NCI-H2081 (cell line): ENCODE measurements at regions not wholly inside any gene's neighbourhood (a gene's known extent, or its start where the extent isn't known, plus 50 kb on each side); places are given as distances from the start of the nearest gene placed in this dataset.
"Not testable (repeated sequence)": the region's sequence is repeated elsewhere in the genome, so short reads cannot be mapped to it uniquely, and the experiment has no call there.

ENCODE experiments used
- DNase-seq, 2 experiments: peaks; one replicate each; lab custom pipeline; 2025; lab: John Stamatoyannopoulos, UW

DNA sequence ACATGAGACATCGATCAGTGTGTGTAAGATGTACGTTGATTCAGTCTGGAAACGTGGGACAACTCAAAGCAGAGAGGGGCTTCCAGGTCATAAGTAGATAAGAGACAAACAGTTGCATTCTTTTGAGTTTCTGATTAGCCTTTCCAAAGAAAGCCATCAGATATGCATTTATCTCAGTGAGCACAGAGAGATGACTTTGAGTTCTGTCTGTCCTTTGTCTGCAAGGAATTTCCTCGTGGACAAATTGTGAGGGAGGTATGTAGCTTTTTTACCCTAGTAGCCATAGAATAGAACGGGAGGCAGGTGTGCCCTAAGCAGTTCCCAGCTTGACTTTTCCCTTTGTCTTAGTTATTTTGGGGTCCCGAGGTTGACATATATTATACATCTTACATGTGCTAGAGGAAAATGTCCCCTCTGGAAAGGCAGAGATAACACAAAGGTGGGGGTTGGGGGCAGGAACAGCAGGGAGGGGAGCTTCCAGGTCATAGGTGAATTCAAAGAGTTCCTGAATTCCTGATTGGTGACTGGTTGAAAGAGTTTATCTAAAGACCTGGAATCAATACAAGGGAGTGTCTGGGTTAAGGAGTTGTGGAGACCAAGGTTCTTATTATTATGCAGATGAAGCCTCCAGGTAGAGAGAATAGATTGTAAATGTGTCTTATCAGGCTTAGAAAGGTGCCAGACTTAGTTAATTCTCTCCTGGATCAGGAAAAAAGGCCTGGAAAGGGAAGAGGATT, 237.0 kb downstream of the NFATC2 start:
- DNase-seq: no peak

DNA sequence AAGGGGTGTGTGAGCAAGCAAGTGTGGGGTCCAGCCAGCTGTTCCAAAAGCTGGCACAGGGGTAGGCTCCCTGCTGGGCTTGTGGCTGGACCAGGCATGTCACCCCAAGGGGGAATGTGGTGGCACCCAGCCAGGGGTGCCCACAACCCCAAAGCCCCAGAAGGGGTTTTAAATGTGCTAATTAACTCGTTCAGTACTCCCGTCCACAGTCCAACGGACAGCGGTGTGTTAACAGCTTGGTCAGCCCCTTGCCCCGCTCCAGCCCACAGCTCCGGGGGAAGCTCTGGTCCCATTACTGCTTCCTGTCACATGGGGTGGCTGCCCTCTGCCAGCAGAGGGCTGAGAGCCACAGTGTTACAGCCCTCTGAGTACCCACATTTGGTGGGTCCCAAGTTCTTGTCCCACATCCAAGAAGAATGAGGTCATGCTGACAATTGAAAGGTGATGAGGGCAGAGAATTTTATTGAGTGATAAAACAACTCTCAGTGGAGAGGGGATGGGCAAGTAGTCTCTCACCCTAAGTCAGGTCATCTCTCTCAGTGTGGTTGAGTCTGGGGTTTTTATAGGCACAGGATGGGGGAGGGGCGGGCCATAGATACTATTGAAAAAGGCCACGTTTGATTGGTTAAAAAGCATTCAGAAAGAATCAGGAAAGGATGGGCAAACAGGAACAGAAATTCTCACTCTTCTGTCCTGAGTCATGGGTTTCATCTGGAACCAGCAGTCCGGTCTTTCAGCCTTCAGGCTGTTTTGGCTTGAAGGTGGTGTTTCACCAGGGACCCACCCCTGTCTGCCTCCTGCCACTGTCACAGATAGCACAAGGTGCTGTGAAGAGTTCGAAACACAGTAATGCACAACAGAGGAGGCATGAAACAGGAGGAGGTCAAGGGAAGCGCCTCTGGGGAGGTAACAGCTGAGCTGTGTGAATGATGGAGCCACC, 238.5 kb downstream of the NFATC2 start:
- no peak for DNase-seq

DNA sequence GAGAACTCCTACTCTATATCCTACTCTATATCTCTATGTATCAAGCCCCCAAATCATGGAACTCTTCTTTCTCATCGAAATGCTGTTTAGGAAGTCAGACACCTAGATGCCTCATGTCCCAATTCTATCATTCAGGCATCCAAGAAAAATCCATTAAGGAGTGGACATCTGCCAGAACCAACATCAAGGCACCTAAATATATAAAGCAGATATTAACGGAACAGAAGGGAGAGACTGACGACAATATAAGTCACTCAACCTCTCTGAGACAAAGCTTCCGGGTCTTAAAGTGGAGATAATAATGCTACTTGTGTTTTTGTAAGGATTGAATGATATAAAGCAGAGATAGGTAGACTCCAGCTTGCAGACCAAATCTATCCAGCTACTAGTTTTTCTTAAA, 241.5 kb downstream of the NFATC2 start:
- DNase-seq: no peak

DNA sequence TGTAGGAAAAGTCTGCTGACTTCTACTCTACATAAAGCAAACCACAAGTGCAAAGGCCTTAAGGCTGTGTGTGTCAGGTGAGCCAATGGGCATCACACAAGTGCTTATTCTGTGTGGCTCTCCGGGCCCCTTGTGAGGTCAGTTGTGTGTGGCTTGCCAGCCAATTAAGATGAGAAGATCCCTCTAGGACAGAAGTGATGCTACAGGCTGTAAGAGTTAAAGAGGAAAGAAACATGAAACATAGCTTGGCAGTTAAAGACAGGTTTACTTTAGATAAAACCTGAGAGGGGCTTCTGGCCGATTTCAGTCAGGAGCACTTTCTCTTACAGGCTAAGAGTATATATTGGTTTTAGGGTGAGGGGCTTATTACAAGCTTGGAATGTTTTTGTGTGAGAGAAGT, 242.4 kb downstream of the NFATC2 start:
- no peak for DNase-seq

DNA sequence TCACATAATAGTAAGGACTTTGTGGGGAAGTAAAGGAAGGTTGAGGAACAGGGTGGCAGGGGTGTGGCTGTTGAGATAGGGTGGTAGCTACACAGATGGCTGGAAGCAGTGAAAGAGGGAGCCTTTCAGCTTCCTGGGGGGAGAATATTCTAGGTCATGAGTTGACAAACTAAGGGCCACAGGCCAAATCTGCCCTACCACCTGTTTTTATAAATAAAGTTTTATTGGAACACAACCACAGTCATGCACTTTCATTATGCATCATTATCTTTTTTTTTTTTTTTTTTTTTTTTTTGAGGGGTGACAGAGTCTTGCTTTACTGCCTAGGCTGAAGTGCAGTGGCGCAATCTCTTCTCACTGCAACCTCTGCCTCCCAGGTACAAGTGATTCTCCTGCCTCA, 243.1 kb downstream of the NFATC2 start:
- DNase-seq: no peak

DNA sequence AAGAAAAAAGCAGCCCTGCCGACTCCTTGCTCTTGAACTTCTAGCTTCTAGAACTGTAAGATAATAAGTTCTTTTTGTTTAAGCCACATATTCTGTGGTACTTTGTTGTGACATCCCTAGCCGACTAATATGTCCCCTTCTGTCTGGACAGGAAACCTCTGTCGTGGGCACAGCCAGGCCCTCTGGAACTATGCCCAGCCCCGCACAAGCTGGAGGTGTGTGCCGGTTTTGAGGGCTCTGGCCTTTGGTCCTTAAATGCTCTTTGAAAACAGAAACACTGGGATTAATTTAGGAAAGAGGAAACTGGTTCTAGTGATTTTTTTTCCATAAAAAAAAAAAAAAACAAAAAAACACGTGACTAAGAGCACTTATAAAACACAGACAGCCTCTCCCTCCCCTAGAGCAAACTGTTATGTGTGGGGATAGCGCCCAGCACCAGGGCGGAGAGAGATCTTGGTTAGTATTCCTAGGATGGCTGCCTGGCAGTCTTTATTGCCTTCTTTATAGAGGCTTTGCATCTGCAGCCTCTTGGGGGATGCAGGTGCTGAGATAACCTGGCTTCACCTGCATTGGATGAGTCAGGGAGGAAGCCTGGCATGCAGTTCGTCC, 244.3 kb downstream of the NFATC2 start:
- DNase-seq: no peak

DNA sequence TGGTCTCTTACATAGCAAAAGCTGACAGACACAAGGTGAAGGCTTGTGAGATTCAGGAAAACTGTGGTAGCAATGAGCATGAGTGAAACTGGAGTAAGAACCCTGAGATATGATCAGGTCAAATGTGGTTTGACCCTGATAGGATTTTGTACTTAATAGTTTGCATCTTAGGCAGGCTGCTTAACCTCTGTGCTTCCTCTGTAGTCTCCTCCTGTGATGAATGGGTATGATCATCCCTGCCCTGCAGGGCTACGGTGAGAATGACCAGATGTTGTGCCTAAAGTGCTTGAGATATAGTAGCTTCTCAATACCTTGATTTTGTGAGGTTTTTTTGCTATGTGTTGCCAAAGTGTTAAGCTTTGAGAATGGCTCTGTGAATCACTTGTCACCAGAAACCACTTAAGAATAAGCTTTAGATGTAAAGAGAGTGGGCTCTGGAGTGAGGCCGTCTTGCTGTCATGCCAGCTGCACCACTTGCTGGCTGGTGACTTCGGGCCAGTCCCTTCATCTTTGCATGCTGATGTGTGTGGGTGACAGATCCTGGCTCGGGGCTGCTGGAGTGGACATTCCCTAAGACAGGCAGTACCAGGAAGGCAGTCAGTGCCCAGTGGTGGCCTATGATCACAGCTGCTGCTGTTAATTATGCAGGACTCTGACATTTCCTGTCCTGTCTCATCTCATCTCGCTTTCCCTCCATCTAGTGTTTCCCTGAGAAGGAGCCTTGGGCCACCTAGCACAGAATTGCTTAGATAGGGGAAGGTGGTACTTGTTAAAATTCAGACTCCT, 254.7 kb downstream of the NFATC2 start:
- DNase-seq: no peak

DNA sequence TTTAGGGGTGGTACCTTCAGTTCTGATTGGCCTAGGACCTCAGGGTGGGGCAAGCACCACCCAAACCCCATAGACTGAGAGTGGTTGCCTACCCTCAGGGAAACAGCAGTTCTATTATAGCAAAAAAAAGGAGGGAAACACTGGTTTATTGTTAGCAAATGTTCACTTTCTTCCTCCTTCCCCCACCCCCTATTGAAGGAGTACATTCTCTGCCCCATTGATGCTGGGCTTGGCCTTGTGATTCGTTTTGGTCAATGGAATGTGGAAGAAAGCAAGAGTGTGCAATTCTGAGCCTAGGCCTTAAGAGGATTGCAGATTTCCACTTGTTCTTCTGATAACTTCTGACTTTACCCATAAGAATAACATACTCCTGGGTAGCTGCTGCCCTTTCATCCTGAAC, 255.8 kb downstream of the NFATC2 start:
- no peak for DNase-seq

DNA sequence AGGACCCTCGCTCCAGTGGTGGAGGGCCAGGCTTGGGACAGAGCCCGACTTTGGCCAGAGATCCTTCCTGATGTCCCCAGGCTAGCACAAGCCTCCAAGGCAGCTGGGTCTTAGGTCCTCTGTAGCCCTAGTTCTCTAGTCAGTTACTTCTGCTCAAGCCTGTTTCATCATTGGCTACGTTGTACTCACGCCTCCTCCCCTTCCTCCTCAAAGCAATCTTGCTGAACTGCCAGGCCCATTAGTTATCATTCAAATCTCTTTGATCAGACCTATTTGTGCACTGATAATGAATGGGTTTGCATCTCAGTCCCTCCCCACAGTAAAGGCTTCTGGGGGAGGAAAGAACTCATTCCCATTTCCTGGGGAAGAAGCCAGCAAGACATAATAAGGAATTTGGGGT, 256.8 kb downstream of the NFATC2 start:
- no peak for DNase-seq

DNA sequence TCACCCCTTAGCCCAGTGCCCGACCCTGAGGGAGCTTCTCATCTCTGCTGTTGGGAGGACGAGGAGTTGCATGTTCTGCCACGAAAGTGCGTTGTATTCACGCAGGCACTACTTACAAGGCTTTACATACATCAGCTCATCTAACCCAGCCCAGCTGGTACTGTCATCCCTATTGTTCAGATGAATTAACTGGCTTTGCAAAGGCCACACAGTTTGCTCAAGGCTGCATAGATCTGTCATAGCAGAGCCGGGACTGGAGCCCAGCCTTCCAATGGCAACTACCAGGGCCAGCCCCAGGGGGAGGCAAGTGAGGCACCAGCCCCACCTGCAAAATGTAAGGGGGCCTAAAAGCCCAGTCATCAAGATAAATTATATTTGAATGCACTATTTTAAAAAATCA, 257.6 kb downstream of the NFATC2 start:
- DNase-seq: no peak

DNA sequence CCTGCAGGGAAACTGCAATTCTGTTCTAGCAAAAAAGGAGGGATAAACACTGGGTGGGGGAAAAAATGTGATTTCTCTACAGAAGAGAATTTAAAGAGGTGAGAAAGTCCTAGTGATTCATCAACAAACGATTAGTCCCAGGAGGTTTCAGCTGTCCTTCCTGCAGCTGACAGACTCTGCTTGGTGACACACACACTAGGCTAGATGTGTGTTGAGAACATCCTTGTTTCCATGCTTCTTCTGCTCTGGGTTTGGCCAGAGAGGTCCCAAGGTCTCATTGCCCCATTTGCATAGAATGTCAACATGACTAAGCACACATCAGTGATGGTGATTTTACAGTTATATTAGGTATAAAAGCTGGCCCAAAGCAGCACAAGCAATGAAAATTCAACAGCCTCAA, 258.3 kb downstream of the NFATC2 start:
- no peak for DNase-seq

DNA sequence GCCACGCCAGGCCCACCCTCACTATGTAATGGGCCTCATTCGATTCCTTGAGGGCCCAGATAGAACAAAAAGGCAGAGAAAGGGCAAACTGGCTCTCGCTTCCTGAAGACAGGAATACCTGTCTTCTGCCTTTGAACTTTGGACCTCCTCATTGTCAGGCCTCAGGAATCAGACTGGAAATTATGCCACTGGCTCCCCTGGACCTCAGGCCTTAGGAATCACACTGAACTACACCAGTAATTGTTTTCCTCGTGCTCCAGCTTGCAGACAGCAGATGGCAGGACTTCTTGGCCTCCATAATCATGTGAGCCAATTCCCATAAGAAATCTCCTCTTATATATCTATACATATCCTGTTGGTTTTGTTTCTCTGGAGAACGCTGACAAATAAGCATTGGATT, 258.6 kb upstream of the KCNG1 start:
- DNase-seq: no peak

DNA sequence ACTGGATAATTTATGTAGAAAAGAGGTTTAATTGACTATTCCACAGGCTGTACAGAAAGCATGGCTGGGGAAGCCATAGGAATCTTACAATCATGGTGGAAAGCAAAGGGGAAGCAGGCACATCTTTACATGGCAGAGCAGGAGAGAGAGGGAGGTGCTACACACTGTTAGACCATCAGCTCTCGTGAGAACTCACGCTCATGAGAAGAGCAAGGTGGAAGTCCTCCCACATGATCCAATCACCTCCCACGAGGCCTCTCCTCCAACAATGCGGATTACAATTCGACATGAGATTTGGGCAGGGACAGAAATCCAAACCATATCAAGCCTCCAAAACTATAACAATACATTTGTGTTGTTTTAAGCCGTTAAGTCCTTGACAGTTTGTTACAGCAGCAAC, 257.1 kb upstream of the KCNG1 start:
- no peak for DNase-seq

DNA sequence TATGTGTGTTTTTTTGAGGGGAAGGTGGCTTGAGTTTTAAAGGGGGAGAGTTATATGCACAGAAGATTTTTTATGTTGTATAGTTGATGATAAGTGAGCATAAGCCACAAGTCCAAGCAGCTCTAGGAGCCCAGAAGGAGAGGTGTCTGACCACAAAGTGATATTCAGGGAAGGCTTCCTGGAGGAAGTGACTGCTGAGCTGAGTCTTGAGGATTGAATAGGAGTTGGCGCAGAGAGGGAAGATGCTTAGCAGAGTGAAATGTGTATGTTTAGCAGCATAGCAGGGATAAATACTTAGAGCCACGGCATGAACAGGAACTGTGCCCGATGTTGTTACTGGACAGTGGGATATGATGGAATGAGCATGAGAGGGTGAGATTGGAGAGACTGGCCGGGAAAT, 255.1 kb upstream of the KCNG1 start:
- no peak for DNase-seq

DNA sequence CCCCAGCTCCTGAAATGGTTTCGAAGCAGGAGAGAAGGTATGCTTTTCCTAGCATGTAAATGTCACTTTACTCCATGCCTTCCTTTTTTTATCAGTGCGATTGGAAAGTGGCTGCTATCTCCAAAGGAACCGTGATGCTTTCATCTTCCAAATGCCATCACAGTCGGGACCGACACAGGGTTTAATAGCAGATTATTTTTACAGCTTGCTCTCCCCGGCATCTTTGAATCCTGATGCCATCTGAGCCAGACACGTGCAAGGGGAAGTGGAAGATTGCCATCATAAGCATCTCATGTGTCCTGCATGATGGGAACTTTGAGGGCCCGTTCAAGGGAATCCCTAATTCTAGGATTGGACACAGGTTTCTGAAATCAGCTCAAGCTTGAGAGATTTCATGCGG, 253.4 kb upstream of the KCNG1 start:
- DNase-seq: no peak

DNA sequence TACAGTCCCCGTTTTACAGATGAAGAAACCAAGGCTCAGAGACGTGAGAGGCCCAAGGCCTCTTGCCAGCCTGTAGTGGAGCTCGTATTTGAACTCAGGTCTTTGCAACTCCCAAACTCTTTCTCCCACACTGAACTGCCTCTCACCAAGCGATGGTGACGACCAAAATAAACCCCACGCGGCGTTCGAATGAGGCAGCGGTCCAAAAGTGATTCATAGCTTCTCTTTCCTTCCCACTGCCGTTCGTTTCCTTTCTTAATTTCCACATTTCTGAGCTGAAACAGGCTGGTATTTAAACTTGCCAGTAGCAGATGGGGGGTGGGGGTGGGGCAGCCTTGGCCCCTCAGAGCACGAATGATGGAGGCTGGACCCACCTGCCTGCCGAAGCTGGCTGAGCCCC, 252.9 kb upstream of the KCNG1 start:
- DNase-seq: no peak

DNA sequence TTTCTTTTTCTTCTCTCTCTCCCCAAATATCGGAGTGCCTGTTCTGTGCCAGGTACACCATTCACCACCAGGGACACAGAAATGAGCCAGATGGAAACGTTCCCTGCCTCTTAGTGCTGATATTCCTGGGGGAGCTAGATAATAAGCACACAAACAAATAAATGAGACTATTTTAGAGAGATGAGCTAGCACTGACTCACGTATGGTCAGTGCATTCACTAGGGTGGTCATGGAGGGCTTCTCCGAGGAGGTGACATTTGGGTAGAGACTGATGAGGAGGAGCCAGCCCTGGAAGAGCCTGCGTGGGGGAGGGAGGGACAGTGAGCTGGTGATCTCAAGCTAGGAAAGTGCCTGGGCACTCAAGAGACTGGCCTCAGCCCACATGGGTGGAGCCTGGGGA, 252.3 kb upstream of the KCNG1 start:
- DNase-seq: no peak

DNA sequence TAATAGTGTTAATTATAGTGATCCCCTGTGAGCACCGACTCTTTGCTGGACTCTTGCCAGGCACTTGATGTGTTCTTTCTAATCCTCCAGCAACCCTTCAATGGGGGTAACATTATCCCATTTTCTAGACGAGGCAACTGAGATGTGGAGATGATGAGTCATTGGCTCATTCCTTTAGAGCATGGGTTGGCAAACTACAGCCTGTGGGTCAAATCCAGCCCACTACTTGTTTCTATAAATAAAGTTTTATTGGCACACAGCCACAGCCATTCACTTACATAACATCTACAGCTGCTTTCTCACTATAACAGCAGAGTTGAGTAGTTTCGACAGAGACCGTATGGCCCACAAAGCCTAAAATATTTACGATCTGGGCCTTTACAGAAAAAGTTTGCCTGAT, 249.5 kb upstream of the KCNG1 start:
- DNase-seq: no peak

DNA sequence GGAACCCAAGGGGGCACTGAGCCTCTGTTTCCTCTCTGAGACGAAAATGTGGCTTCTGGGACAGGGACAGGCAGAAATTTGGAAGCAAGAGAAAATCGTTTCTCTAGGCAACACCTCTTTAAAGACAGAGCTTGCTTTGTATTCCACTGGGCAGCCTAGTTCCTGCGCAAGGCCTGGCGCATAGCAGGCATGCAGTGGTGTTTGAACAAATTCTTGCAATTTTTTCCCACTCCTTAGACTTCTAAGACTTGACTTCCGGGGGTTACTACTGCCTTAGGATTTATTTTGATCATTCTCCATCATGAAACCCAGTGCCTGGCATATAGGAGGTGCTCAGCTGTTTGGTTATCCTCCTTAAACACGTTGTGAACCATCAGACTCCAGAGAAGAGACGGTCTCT, 249.0 kb upstream of the KCNG1 start:
- no peak for DNase-seq

DNA sequence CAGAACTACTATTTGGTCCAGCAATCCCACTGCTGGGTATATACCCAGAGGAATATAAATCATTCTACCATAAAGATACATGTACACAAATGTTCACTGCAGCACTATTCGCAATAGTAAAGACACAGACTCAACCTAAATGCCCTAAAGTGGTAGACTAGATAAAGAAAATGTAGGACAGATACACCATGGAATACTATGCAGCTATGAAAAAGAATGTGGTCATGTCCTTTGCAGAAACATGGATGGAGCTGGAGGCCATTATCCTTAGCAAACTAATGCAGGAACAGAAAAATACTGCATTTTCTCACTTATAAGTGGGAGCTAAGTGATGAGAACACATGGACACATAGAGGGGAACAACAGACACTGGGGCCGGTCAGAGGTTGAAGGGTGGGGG, 248.4 kb upstream of the KCNG1 start:
- DNase-seq: not testable (repeated sequence)

DNA sequence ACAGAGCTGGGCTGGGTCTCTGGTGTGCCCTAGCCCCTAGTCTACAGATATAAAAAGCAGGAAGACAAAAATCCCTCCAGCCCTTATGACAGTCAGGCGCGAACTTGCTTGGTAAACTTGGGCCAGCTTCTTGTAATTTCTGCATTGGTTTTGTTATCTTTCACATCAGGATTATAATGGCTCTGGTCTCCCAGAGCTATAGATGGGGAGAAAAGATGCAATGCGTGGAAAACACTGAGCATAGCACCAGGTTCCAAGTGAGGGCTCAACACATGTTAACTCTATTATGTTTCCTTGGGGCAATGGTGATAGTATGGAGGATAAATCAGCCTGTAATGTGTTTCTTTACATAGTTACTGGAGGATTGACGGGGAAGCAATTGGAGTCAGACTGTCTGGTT, 246.8 kb upstream of the KCNG1 start:
- no peak for DNase-seq

DNA sequence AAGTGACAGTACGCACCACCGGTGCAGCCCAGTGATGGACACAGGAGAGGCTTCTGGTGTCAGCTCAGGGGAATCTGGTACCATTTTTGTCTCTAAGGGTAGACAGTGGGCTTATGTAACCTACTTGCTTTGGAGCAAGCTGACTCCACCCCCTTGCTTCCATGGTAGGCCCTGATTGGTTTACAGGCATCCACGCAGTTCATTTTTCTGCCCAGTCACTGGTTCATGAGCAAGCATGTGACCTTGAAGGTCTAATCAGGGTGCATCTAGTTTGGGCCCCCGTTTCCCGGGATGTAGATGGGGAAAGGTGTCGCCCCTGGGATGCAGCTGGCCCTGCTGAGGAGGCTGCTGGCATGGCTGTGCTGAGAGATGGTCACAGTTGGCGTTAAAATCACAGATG, 244.8 kb upstream of the KCNG1 start:
- no peak for DNase-seq
